ENCODE measurements at regions not wholly inside any gene's neighbourhood (a gene's known extent, or its start where the extent isn't known, plus 50 kb on each side); places are given as distances from the start of the nearest gene placed in this dataset.

GRCh38 chr2:118239284-118239683, 151.0 kb downstream of the INSIG2 start:
- no peak for DNase-seq (ENCODE audit: low read depth)

GRCh38 chr2:118237451-118237850, 149.2 kb downstream of the INSIG2 start:
- DNase-seq (ENCODE audit: low read depth), result no peak

- DNase-seq (ENCODE audit: low read depth), result no peak
Measured at GRCh38 chr2:118232796-118233195, 144.5 kb downstream of the INSIG2 start.

GRCh38 chr2:118232391-118232790, 144.1 kb downstream of the INSIG2 start:
- no peak for DNase-seq (ENCODE audit: low read depth)

- DNase-seq (ENCODE audit: low read depth), result no peak
Measured at GRCh38 chr2:118231759-118232158, 143.5 kb downstream of the INSIG2 start.

- no peak for DNase-seq (ENCODE audit: low read depth)
Measured at GRCh38 chr2:118227698-118228508, 139.6 kb downstream of the INSIG2 start.

- no peak for DNase-seq (ENCODE audit: low read depth)
Measured at GRCh38 chr2:118225666-118226065, 137.4 kb downstream of the INSIG2 start.

- no peak for DNase-seq (ENCODE audit: low read depth)
Measured at GRCh38 chr2:118224895-118225311, 136.6 kb downstream of the INSIG2 start.

- DNase-seq (ENCODE audit: low read depth), result no peak
Measured at GRCh38 chr2:118223992-118224894, 136.0 kb downstream of the INSIG2 start.

- DNase-seq (ENCODE audit: low read depth), result no peak
Measured at GRCh38 chr2:118223511-118223991, 135.3 kb downstream of the INSIG2 start.

- no peak for DNase-seq (ENCODE audit: low read depth)
Measured at GRCh38 chr2:118222672-118223421, 134.6 kb downstream of the INSIG2 start.

- no peak for DNase-seq (ENCODE audit: low read depth)
Measured at GRCh38 chr2:118222273-118222594, 134.0 kb downstream of the INSIG2 start.

GRCh38 chr2:118221536-118222272, 133.4 kb downstream of the INSIG2 start:
- no peak for DNase-seq (ENCODE audit: low read depth)

GRCh38 chr2:118219611-118220010, 131.3 kb downstream of the INSIG2 start:
- no peak for DNase-seq (ENCODE audit: low read depth)

- DNase-seq (ENCODE audit: low read depth), result no peak
Measured at GRCh38 chr2:118216224-118216623, 128.0 kb downstream of the INSIG2 start.

GRCh38 chr2:118209727-118210126, 121.5 kb downstream of the INSIG2 start:
- DNase-seq (ENCODE audit: low read depth), result no peak

- DNase-seq (ENCODE audit: low read depth), result no peak
Measured at GRCh38 chr2:118207889-118208288, 119.6 kb downstream of the INSIG2 start.

GRCh38 chr2:118202707-118203303, 114.5 kb downstream of the INSIG2 start:
- no peak for DNase-seq (ENCODE audit: low read depth)

- no peak for DNase-seq (ENCODE audit: low read depth)
Measured at GRCh38 chr2:118198268-118198667, 110.0 kb downstream of the INSIG2 start.

- no peak for DNase-seq (ENCODE audit: low read depth)
Measured at GRCh38 chr2:118197011-118197675, 108.9 kb downstream of the INSIG2 start.

- DNase-seq (ENCODE audit: low read depth), result no peak
Measured at GRCh38 chr2:118190474-118190873, 102.2 kb downstream of the INSIG2 start.
